K562 (cell line): ENCODE measurements at regions not wholly inside any gene's neighbourhood (a gene's known extent, or its start where the extent isn't known, plus 50 kb on each side); places are given as distances from the start of the nearest gene placed in this dataset.

Source experiments
- ATAC-seq: fragments of 200-7000 bp; cut with Tn5 transposase; 3 replicates; pipeline ENCODE4 v1.9.1; 2020; ENCODE audit warnings: moderate library complexity
- BruUV-seq: library from RNA; stranded (reverse); fragments of 400-500 nt; replicated peaks from 2 replicates; lab custom pipeline; 2021; lab: Mats Ljungman, UMichigan
- CTCF ChIA-PET: fragments of 300-600 bp; formaldehyde crosslinking; extraction: SDS; loops from one replicate; lab custom pipeline; 2021; ENCODE audit warnings: low intra/inter-chr PET ratio; lab: Yijun Ruan, JAX
- POLR2A ChIA-PET: fragments of 300-600, 350-650 bp; sonication (Branson Sonifier 250); formaldehyde crosslinking; extraction: SDS; loops from one replicate; lab custom pipeline; 2021; ENCODE audit warnings: antibody characterized with exemption, inconsistent platforms; lab: Yijun Ruan, JAX
- DNase-seq, 4 experiments: peaks; one replicate each; pipeline versions ENCODE4 v3.0.0 to v3.0.0-alpha.2; 2011 to 2018; ENCODE audit warnings: low spot score in 3 of 4, mixed read lengths in 3 of 4; ENCODE audit errors: extremely low read depth in 1 of 4
- FAIRE-seq: peaks from 2 replicates; lab custom pipeline; 2011; peaks lifted over from hg19 to GRCh38; lab: Jason Lieb, UNC
- H2AFZ ChIP-seq: 2 replicates; pipeline ENCODE4 v1.6.0; 2011; ENCODE audit warnings: low read depth, low read length, control low read depth, inconsistent platforms
- H3K27ac ChIP-seq: fragments of 200-600 bp; 3 replicates; pipeline ENCODE4 v1.8.0; 2011; ENCODE audit warnings: low read depth, mild to moderate bottlenecking, control low read depth, inconsistent platforms, low read length, moderate library complexity, mixed read lengths; ENCODE audit errors: extremely low read depth
- H3K27me3 ChIP-seq, 2 experiments: fragments of 300-600 bp in 1 of 2; 2 replicates in 1 of 2; 3 replicates in 1 of 2; pipeline versions ENCODE4 v1.6.0 to v1.8.0; 2011; ENCODE audit warnings: inconsistent platforms in 2 of 2, low read length in 2 of 2, mild to moderate bottlenecking in 1 of 2, mixed read lengths in 1 of 2, moderate library complexity in 1 of 2; ENCODE audit not compliant: control insufficient read depth in 2 of 2, insufficient read depth in 2 of 2
- H3K36me3 ChIP-seq: fragments of 300-600 bp; 3 replicates; pipeline ENCODE4 v1.8.0; 2011; ENCODE audit warnings: mild to moderate bottlenecking, low read length, inconsistent platforms; ENCODE audit not compliant: control insufficient read depth, insufficient read depth
- H3K4me1 ChIP-seq, 2 experiments: fragments of 200-600 bp in 1 of 2; replicated peaks in 1 of 2; 2 replicates in 1 of 2; 3 replicates in 1 of 2; pipeline versions ENCODE4 v1.5.1 to v1.8.0; 2011; ENCODE audit warnings: inconsistent platforms in 2 of 2, low read length in 2 of 2, mild to moderate bottlenecking in 1 of 2, mixed read lengths in 1 of 2, moderate library complexity in 1 of 2; ENCODE audit not compliant: control insufficient read depth in 2 of 2, insufficient read depth in 2 of 2
- H3K4me2 ChIP-seq: 2 replicates; pipeline ENCODE4 v1.6.1; 2011; ENCODE audit warnings: low read length, control low read depth, inconsistent platforms, mixed read lengths; ENCODE audit not compliant: insufficient read depth
- H3K4me3 ChIP-seq: fragments of 200-600 bp; sonication (generic), shearing (Covaris generic); 2 replicates; pipeline ENCODE4 v1.5.1; 2016; ENCODE audit warnings: control low read depth, inconsistent platforms
- H3K79me2 ChIP-seq: fragments of 200-600 bp; 3 replicates; pipeline ENCODE4 v1.8.0; 2011; ENCODE audit warnings: low read length, inconsistent platforms; ENCODE audit not compliant: control insufficient read depth, insufficient read depth
- H3K9ac ChIP-seq, 2 experiments: 2 replicates each; pipeline versions ENCODE4 v1.6.0 to v1.6.1; 2011; ENCODE audit warnings: low read depth in 2 of 2, low read length in 2 of 2, control low read depth in 1 of 2, inconsistent platforms in 1 of 2, mild to moderate bottlenecking in 1 of 2, mixed read lengths in 1 of 2; ENCODE audit not compliant: insufficient read depth in 1 of 2
- H3K9me1 ChIP-seq: one replicate; pipeline ENCODE4 v1.6.0; 2011; ENCODE audit warnings: inconsistent platforms, mild to moderate bottlenecking, low read length, moderate library complexity; ENCODE audit not compliant: control insufficient read depth, insufficient read depth
- H3K9me3 ChIP-seq: replicated peaks from 2 replicates; pipeline ENCODE4 v1.5.1; 2011; ENCODE audit warnings: low read depth, low read length, inconsistent platforms; ENCODE audit not compliant: control insufficient read depth, insufficient read depth
- H4K20me1 ChIP-seq: replicated peaks from 2 replicates; pipeline ENCODE4 v1.6.1; 2011; ENCODE audit warnings: low read length, inconsistent platforms, mixed read lengths; ENCODE audit not compliant: control insufficient read depth, insufficient read depth
- ADNP ChIP-seq: fragments of 200-800 bp; sonication (Bioruptor generic); IDR thresholded peaks from 2 replicates; pipeline ENCODE4 v1.6.1; 2016; ENCODE audit warnings: missing genetic modification characterization, missing compliant biosample characterization
- CREM ChIP-seq: IDR thresholded peaks from 2 replicates; pipeline ENCODE4 v1.6.1; 2014; ENCODE audit warnings: antibody characterized with exemption, low read depth
- MAFK ChIP-seq: IDR thresholded peaks from 2 replicates; pipeline ENCODE4 v1.6.1; 2011; ENCODE audit warnings: low read length, improper control_type of control experiment
- PCBP2 ChIP-seq: fragments of 200-400 bp; formaldehyde crosslinking; IDR thresholded peaks from 2 replicates; pipeline ENCODE4 v1.6.1; 2018; ENCODE audit warnings: low read length, low read depth, mild to moderate bottlenecking, moderate library complexity; ENCODE audit not compliant: poor library complexity, severe bottlenecking
- PURB ChIP-seq: sonication (generic); formaldehyde crosslinking; IDR thresholded peaks from 2 replicates; pipeline ENCODE4 v1.9.0; 2021; ENCODE audit warnings: low read depth, mild to moderate bottlenecking, missing genetic modification reagents
- RBM14 ChIP-seq: fragments of 200-400 bp; formaldehyde crosslinking; IDR thresholded peaks from 2 replicates; pipeline ENCODE4 v1.6.1; 2018; ENCODE audit warnings: low read depth, mild to moderate bottlenecking, low read length, moderate library complexity, borderline replicate concordance; ENCODE audit not compliant: insufficient read depth
- RBM25 ChIP-seq: fragments of 200-400 bp; formaldehyde crosslinking; IDR thresholded peaks from 2 replicates; pipeline ENCODE4 v1.6.1; 2018; ENCODE audit warnings: low read length, low read depth, moderate library complexity; ENCODE audit not compliant: severe bottlenecking
- SMAD4 ChIP-seq: fragments of 250-450 bp; sonication (Bioruptor Pico); conservative IDR thresholded peaks from 2 replicates; pipeline ENCODE4 v1.8.0; 2021; ENCODE audit warnings: inconsistent platforms, mild to moderate bottlenecking, moderate library complexity
- ZC3H11A ChIP-seq: IDR thresholded peaks from 2 replicates; pipeline ENCODE4 v1.6.1; 2012; ENCODE audit warnings: low read depth, low read length, improper control_type of control experiment
- ZNF232 ChIP-seq: sonication (generic); formaldehyde crosslinking; IDR thresholded peaks from 2 replicates; pipeline ENCODE4 v1.8.0; 2022; ENCODE audit warnings: mild to moderate bottlenecking, missing genetic modification reagents
- ZNF780A ChIP-seq: fragments of 250-450 bp; sonication (Bioruptor Pico); IDR thresholded peaks from 2 replicates; pipeline ENCODE4 v1.5.0; 2021; ENCODE audit warnings: mild to moderate bottlenecking
- WGBS: fragments of 100-300 bp; shearing (Covaris generic); methylation state at CpG from one replicate; pipeline ENCODE4 v1.1.6; 2016; ENCODE audit warnings: low coverage, mixed read lengths; ENCODE audit not compliant: insufficient coverage; ENCODE audit errors: missing lambda C conversion rate; 5-methylcytosine and 5-hydroxymethylcytosine counted together
- in situ Hi-C: fragments of 300-500 bp; cut with MboI; formaldehyde crosslinking; loops from 4 replicates; pipeline ENCODE4 v1.15.0; 2018; ENCODE audit warnings: inconsistent platforms, mixed read lengths
- intact Hi-C: fragments of 100-400 bp; cut with micrococcal nuclease; formaldehyde crosslinking; loops from 2 replicates; pipeline ENCODE4 v1.14.2; 2022
- TF ChIP-seq, protein P1 (sequence below), 2 experiments: IDR thresholded peaks in 1 of 2; conservative IDR thresholded peaks in 1 of 2; 2 replicates each; pipeline ENCODE4 v1.6.1; 2016; ENCODE audit warnings: low read depth in 2 of 2, mild to moderate bottlenecking in 1 of 2, missing compliant biosample characterization in 1 of 2, missing genetic modification characterization in 1 of 2, moderate library complexity in 1 of 2
- TF ChIP-seq, protein P2 (sequence below): fragments of 450-650 bp; IDR thresholded peaks from 2 replicates; pipeline ENCODE4 v1.6.1; 2016; ENCODE audit warnings: low read depth, mild to moderate bottlenecking, moderate library complexity
- TF ChIP-seq, protein P3 (sequence below): fragments of 450-650 bp; formaldehyde crosslinking; IDR thresholded peaks from 2 replicates; pipeline ENCODE4 v1.4.0; 2020; ENCODE audit warnings: mild to moderate bottlenecking, mixed read lengths
- TF ChIP-seq, protein P4 (sequence below): fragments of 450-650 bp; formaldehyde crosslinking; IDR thresholded peaks from 2 replicates; pipeline ENCODE4 v1.4.0; 2022; ENCODE audit warnings: missing genetic modification characterization

- TF ChIP-seq ADNP (no peak), ZC3H11A (no peak), PCBP2 (no peak), CREM (no peak), RBM25 (no peak), SMAD4 (CRISPR knock-in tag) (no peak), PURB (CRISPR knock-in tag) (no peak), ZNF780A (CRISPR knock-in tag) (no peak), MAFK (no peak), ZNF232 (CRISPR knock-in tag) (no peak), RBM14 (no peak)
- TF ChIP-seq, protein P1, sequence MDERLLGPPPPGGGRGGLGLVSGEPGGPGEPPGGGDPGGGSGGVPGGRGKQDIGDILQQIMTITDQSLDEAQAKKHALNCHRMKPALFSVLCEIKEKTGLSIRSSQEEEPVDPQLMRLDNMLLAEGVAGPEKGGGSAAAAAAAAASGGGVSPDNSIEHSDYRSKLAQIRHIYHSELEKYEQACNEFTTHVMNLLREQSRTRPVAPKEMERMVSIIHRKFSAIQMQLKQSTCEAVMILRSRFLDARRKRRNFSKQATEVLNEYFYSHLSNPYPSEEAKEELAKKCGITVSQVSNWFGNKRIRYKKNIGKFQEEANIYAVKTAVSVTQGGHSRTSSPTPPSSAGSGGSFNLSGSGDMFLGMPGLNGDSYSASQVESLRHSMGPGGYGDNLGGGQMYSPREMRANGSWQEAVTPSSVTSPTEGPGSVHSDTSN (CRISPR knock-in tag; IDR thresholded peaks at IDR 0.05; ENCODE audit: low read depth) = no peak
- TF ChIP-seq, protein P1 (tag; conservative IDR thresholded peaks at IDR 0.05; ENCODE audit: low read depth) = no peak
- TF ChIP-seq, protein P2, sequence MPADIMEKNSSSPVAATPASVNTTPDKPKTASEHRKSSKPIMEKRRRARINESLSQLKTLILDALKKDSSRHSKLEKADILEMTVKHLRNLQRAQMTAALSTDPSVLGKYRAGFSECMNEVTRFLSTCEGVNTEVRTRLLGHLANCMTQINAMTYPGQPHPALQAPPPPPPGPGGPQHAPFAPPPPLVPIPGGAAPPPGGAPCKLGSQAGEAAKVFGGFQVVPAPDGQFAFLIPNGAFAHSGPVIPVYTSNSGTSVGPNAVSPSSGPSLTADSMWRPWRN = no peak
- TF ChIP-seq, protein P3, sequence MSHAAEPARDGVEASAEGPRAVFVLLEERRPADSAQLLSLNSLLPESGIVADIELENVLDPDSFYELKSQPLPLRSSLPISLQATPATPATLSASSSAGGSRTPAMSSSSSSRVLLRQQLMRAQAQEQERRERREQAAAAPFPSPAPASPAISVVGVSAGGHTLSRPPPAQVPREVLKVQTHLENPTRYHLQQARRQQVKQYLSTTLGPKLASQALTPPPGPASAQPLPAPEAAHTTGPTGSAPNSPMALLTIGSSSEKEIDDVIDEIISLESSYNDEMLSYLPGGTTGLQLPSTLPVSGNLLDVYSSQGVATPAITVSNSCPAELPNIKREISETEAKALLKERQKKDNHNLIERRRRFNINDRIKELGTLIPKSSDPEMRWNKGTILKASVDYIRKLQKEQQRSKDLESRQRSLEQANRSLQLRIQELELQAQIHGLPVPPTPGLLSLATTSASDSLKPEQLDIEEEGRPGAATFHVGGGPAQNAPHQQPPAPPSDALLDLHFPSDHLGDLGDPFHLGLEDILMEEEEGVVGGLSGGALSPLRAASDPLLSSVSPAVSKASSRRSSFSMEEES (CRISPR knock-in tag) = no peak
- TF ChIP-seq, protein P4, sequence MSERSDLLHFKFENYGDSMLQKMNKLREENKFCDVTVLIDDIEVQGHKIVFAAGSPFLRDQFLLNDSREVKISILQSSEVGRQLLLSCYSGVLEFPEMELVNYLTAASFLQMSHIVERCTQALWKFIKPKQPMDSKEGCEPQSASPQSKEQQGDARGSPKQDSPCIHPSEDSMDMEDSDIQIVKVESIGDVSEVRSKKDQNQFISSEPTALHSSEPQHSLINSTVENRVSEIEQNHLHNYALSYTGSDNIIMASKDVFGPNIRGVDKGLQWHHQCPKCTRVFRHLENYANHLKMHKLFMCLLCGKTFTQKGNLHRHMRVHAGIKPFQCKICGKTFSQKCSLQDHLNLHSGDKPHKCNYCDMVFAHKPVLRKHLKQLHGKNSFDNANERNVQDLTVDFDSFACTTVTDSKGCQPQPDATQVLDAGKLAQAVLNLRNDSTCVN (CRISPR knock-in tag) = no peak
- in situ Hi-C loops = no loop called here
- BruUV-seq = no TSS peak
- Histone ChIP-seq H3K9ac (no peak overlapping the region), H3K36me3 (no peaks in the 10 kb centered on the region), H4K20me1 (no peaks in the 10 kb centered on the region), H3K4me3 (no peak overlapping the region), H3K27me3 (no peaks in the 10 kb centered on the region), H3K4me1 (no peaks in the 10 kb centered on the region), H3K4me2 (no peak overlapping the region), H3K9me3 (no peaks in the 10 kb centered on the region), H2AFZ (no peak overlapping the region), H3K9me1 (no peaks in the 10 kb centered on the region), H3K79me2 (no peaks in the 10 kb centered on the region), H3K27ac (no peak overlapping the region)
- ATAC-seq (no peak), DNase-seq (no peak), FAIRE-seq (no peak)
- intact Hi-C loops = no loop called here
- ChIA-PET POLR2A (no interaction called here), CTCF (no interaction called here)
- 1% methylated on average over 16 of the region's 16 CpGs for WGBS
Measured at GRCh38 chrX:96464880-96465558, 219.6 kb upstream of the DIAPH2 start.
